ENCODE measurements at regions not wholly inside any gene's neighbourhood (a gene's known extent, or its start where the extent isn't known, plus 50 kb on each side); places are given as distances from the start of the nearest gene placed in this dataset.

DNA sequence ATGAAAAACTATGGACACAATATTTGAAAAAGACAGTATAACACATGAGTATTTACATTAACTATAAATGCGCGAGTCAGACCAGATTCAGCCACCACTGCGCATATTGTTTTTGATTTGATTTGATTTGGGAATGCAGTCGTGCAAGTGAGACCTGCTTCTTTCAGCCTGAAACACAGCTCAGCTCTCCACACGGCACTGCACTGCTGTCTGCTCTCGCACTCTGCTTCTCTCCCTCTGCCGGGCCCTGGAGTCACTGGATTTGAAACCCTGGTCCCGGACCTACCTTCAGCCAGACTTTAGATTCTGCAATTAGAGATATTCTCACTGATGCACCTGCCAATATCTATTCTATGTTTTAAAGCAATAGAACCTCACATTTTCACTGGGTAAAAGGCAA, 143.9 kb upstream of the TMEM132C start:
- ChIA-PET CTCF (no interaction called here), SMC1A (ENCODE audit: uncharacterized antibody, unreplicated experiment) (no interaction called here), POLR2A (no interaction called here), RAD21 (ENCODE audit: unreplicated experiment) (no interaction called here)
- no peak overlapping the region for H3K9ac ChIP-seq (ENCODE audit: control insufficient read depth, insufficient read depth, low read length)
- no peak for TF ChIP-seq TCF7 (IDR thresholded peaks at IDR 0.05; ENCODE audit: borderline replicate concordance)
- no peak for TF ChIP-seq JUNB (IDR thresholded peaks at IDR 0.05)
- TF ChIP-seq SUPT20H (IDR thresholded peaks at IDR 0.05; ENCODE audit: borderline replicate concordance, control insufficient read depth, low read depth, low read length): no peak
- no peak for TF ChIP-seq RAD21 (IDR thresholded peaks at IDR 0.05; ENCODE audit: insufficient read depth, low read depth, low read length)
- H3K27me3 ChIP-seq (replicated peaks in 1 of 2; ENCODE audit: control insufficient read depth in 2 of 2, insufficient read depth in 2 of 2, low read length in 1 of 2): no peaks in the 10 kb centered on the region
- no peak for FAIRE-seq
- H3K27ac ChIP-seq (ENCODE audit: control insufficient read depth, insufficient read depth): no peak overlapping the region
- no peak overlapping the region for H2AFZ ChIP-seq (ENCODE audit: control insufficient read depth, low read depth, low read length)
- no peaks in the 10 kb centered on the region for H3K36me3 ChIP-seq (ENCODE audit: control insufficient read depth in 2 of 2, insufficient read depth in 2 of 2, low read length in 1 of 2)
- H3K4me1 ChIP-seq (ENCODE audit: control insufficient read depth, insufficient read depth, low read length): no peaks in the 10 kb centered on the region
- 53% methylated on average over 8 of the region's 8 CpGs for WGBS (ENCODE audit: insufficient coverage, insufficient replicate concordance, low lambda C conversion rate, missing lambda C conversion rate)
- intact Hi-C loops (cut with micrococcal nuclease; ENCODE audit: unreplicated experiment): no loop called here
- H3K4me2 ChIP-seq (ENCODE audit: control insufficient read depth, insufficient read depth): no peak overlapping the region
- no peaks in the 10 kb centered on the region for H4K20me1 ChIP-seq (ENCODE audit: control insufficient read depth, insufficient read depth)
- no peaks in the 10 kb centered on the region for H3K79me2 ChIP-seq (ENCODE audit: control insufficient read depth, insufficient read depth, low read length)
- H3K9me3 ChIP-seq (replicated peaks; ENCODE audit: control insufficient read depth, insufficient read depth, low read length): no peaks in the 10 kb centered on the region; the same call in 2 of the 3 replicates
- no peak overlapping the region for H3K4me3 ChIP-seq
- no peak for DNase-seq (ENCODE audit: low read depth, low spot score)
- in situ Hi-C loops (cut with MboI): no loop called here
- BruUV-seq (replicated peaks): no TSS peak
- no peak for ATAC-seq

- no peak for DNase-seq (ENCODE audit: low read depth, low spot score)
- intact Hi-C loops (cut with micrococcal nuclease; ENCODE audit: unreplicated experiment) (no loop called here), in situ Hi-C loops (cut with MboI) (no loop called here)
- TF ChIP-seq MEF2A (IDR thresholded peaks at IDR 0.05; ENCODE audit: insufficient read depth, low read depth, low read length) (no peak), NFYB (IDR thresholded peaks at IDR 0.05; ENCODE audit: insufficient read depth, low read depth, low read length) (no peak), BMI1 (IDR thresholded peaks at IDR 0.05; ENCODE audit: borderline replicate concordance) (no peak), KLF5 (IDR thresholded peaks at IDR 0.05; ENCODE audit: partially characterized antibody) (no peak), TAF1 (IDR thresholded peaks at IDR 0.05; ENCODE audit: borderline replicate concordance, low read depth, low read length) (no peak), DPF2 (IDR thresholded peaks at IDR 0.05) (no peak), RB1 (IDR thresholded peaks at IDR 0.05; ENCODE audit: borderline replicate concordance) (no peak), MYC (IDR thresholded peaks at IDR 0.05; ENCODE audit: insufficient read depth, insufficient read length, insufficient replicate concordance, low read length, severe bottlenecking) (no peak), IKZF2 (IDR thresholded peaks at IDR 0.05) (no peak), EZH2 (IDR thresholded peaks at IDR 0.05; ENCODE audit: borderline replicate concordance, control insufficient read depth, low read depth, low read length) (no peak)
- TF ChIP-seq, protein P1, sequence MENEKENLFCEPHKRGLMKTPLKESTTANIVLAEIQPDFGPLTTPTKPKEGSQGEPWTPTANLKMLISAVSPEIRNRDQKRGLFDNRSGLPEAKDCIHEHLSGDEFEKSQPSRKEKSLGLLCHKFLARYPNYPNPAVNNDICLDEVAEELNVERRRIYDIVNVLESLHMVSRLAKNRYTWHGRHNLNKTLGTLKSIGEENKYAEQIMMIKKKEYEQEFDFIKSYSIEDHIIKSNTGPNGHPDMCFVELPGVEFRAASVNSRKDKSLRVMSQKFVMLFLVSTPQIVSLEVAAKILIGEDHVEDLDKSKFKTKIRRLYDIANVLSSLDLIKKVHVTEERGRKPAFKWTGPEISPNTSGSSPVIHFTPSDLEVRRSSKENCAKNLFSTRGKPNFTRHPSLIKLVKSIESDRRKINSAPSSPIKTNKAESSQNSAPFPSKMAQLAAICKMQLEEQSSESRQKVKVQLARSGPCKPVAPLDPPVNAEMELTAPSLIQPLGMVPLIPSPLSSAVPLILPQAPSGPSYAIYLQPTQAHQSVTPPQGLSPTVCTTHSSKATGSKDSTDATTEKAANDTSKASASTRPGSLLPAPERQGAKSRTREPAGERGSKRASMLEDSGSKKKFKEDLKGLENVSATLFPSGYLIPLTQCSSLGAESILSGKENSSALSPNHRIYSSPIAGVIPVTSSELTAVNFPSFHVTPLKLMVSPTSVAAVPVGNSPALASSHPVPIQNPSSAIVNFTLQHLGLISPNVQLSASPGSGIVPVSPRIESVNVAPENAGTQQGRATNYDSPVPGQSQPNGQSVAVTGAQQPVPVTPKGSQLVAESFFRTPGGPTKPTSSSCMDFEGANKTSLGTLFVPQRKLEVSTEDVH (IDR thresholded peaks at IDR 0.05; ENCODE audit: low read depth, partially characterized antibody): no peak
- Histone ChIP-seq H4K20me1 (ENCODE audit: control insufficient read depth, insufficient read depth) (no peaks in the 10 kb centered on the region), H3K36me3 (ENCODE audit: control insufficient read depth in 2 of 2, insufficient read depth in 2 of 2, low read length in 1 of 2) (no peaks in the 10 kb centered on the region), H3K4me1 (ENCODE audit: control insufficient read depth, insufficient read depth, low read length) (no peaks in the 10 kb centered on the region), H3K27ac (ENCODE audit: control insufficient read depth, insufficient read depth) (no peak overlapping the region), H2AFZ (ENCODE audit: control insufficient read depth, low read depth, low read length) (no peak overlapping the region), H3K9ac (ENCODE audit: control insufficient read depth, insufficient read depth, low read length) (no peak overlapping the region), H3K27me3 (replicated peaks in 1 of 2; ENCODE audit: control insufficient read depth in 2 of 2, insufficient read depth in 2 of 2, low read length in 1 of 2) (no peaks in the 10 kb centered on the region), H3K9me3 (replicated peaks; ENCODE audit: control insufficient read depth, insufficient read depth, low read length) (no peaks in the 10 kb centered on the region), H3K79me2 (ENCODE audit: control insufficient read depth, insufficient read depth, low read length) (no peaks in the 10 kb centered on the region), H3K4me2 (ENCODE audit: control insufficient read depth, insufficient read depth) (no peak overlapping the region), H3K4me3 (no peak overlapping the region)
- CTCF ChIA-PET: no interaction called here
- POLR2A ChIA-PET: no interaction called here
- RAD21 ChIA-PET (ENCODE audit: unreplicated experiment): no interaction called here
- ATAC-seq: no peak
- WGBS (ENCODE audit: insufficient coverage, insufficient replicate concordance, low lambda C conversion rate, missing lambda C conversion rate): 7% methylated on average over 4 of the region's 4 CpGs
- SMC1A ChIA-PET (ENCODE audit: uncharacterized antibody, unreplicated experiment): no interaction called here
- FAIRE-seq: no peak
- BruUV-seq (replicated peaks): no TSS peak
Measured at GRCh38 chr12:128131955-128132354, 135.0 kb upstream of the TMEM132C start.
